Pancreas (tissue), 10 donors: ENCODE measurements at regions not wholly inside any gene's neighbourhood (a gene's known extent, or its start where the extent isn't known, plus 50 kb on each side); places are given as distances from the start of the nearest gene placed in this dataset.

Source experiments
- ATAC-seq, 4 donors: fragments of 200-7000 bp; cut with Tn5 transposase; one replicate each; pipeline versions ENCODE4 v1.8.0 to v1.9.1; 2020; ENCODE audit warnings: mild to moderate bottlenecking in 4 of 4, moderate library complexity in 4 of 4
- DNase-seq, 6 donors: peaks; one replicate each; pipeline ENCODE4 v3.0.0-alpha.2; 2020
- FAIRE-seq: peaks from 2 replicates; lab custom pipeline; 2012; peaks lifted over from hg19 to GRCh38; lab: Jason Lieb, UNC
- H3K27ac ChIP-seq, 4 donors: fragments of 200-600 bp; sonication (generic); 1 replicate in 3 of 4; 2 replicates in 1 of 4; pipeline versions ENCODE4 v1.5.0 to v1.8.0; 2020
- H3K27me3 ChIP-seq, 4 donors: fragments of 200-600 bp; one replicate each; pipeline ENCODE4 v1.8.0; 2021
- H3K36me3 ChIP-seq, 3 donors: fragments of 200-600 bp; sonication (generic) in 1 of 3; one replicate each; pipeline versions ENCODE4 v1.5.0 to v1.8.0; 2020 to 2021
- H3K4me1 ChIP-seq, 3 donors: fragments of 200-600 bp; one replicate each; pipeline ENCODE4 v1.8.0; 2021
- H3K4me3 ChIP-seq, 4 donors: fragments of 200-600 bp; sonication (generic) in 2 of 4; one replicate each; pipeline versions ENCODE4 v1.5.0 to v1.8.0; 2020 to 2021
- H3K9me3 ChIP-seq, 4 donors: fragments of 200-600 bp; one replicate each; pipeline ENCODE4 v1.8.0; 2021
- WGBS, 2 donors: extraction: QIAGEN DNeasy Blood & Tissue Kit; methylation state at CpG; one replicate each; pipeline ENCODE4 v1.1.7; 2013; 5-methylcytosine and 5-hydroxymethylcytosine counted together
- intact Hi-C, 3 donors: fragments of 100-400 bp; cut with DNase I; formaldehyde crosslinking; loops; one replicate each; pipeline versions ENCODE4 v1.11.1 to v1.14.2; 2022
- TF ChIP-seq, protein P1 (sequence below), 4 donors: fragments of 200-600 bp; sonication (generic) in 3 of 4; IDR thresholded peaks; one replicate each; pipeline versions ENCODE4 v1.5.0 to v1.8.0; 2021; ENCODE audit warnings: antibody characterized with exemption in 4 of 4
- donor health status: healthy with polysubstance abuse.
- donor health status: DM: no; HTN: no; CAD: no; lungs with moderate emphysema.
- donor health status: DM: no; HTN: no; CAD: no.
- donor health status: control.
- donor health status: control.
- donor health status: Bipolar disorder and iron deficiency.
- donor health status: DM: yes; HTN: yes; CAD: no.
- donor health status: DM: no; HTN: no; CAD: no.
- donor health status: DM: no; HTN: no; CAD: no.
- donor health status: DM: yes; HTN: yes; CAD: no.

DNA sequence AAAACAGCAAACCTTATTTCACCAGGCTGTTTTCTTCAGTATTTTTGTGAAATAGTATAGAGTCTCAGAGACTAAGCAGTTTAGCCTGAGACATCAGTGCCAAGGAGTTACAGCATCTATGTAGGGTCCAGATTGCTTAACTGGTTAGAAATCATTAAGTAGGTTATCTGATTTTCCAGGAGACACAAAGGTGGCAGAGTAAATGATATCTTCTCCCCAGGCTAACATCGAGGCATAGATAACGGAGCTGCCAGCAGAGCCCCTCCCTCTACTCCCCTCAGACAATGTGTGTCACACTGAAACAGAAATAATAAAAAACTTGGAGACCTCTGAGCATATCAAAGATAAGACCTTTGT lies 473.0 kb upstream of the CITED2 start:
- Histone ChIP-seq H3K4me3 (no peak overlapping the region), H3K27me3 (no peaks in the 10 kb centered on the region), H3K4me1 (peaks cover 0 to 4% (median 0%) of the 10 kb centered on the region in 3 donors), H3K9me3 (no peaks in the 10 kb centered on the region), H3K27ac (no peak overlapping the region), H3K36me3 (no peaks in the 10 kb centered on the region)
- FAIRE-seq (no peak), ATAC-seq (peak in 1 of 4 donors; percentile 27), DNase-seq (no peak)
- WGBS, 2 donors: 5 to 6% methylated on average over 2 of the region's 2 CpGs
- TF ChIP-seq, protein P1, sequence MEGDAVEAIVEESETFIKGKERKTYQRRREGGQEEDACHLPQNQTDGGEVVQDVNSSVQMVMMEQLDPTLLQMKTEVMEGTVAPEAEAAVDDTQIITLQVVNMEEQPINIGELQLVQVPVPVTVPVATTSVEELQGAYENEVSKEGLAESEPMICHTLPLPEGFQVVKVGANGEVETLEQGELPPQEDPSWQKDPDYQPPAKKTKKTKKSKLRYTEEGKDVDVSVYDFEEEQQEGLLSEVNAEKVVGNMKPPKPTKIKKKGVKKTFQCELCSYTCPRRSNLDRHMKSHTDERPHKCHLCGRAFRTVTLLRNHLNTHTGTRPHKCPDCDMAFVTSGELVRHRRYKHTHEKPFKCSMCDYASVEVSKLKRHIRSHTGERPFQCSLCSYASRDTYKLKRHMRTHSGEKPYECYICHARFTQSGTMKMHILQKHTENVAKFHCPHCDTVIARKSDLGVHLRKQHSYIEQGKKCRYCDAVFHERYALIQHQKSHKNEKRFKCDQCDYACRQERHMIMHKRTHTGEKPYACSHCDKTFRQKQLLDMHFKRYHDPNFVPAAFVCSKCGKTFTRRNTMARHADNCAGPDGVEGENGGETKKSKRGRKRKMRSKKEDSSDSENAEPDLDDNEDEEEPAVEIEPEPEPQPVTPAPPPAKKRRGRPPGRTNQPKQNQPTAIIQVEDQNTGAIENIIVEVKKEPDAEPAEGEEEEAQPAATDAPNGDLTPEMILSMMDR (IDR thresholded peaks at IDR 0.05): no peak
- intact Hi-C loops: no loop called here

DNA sequence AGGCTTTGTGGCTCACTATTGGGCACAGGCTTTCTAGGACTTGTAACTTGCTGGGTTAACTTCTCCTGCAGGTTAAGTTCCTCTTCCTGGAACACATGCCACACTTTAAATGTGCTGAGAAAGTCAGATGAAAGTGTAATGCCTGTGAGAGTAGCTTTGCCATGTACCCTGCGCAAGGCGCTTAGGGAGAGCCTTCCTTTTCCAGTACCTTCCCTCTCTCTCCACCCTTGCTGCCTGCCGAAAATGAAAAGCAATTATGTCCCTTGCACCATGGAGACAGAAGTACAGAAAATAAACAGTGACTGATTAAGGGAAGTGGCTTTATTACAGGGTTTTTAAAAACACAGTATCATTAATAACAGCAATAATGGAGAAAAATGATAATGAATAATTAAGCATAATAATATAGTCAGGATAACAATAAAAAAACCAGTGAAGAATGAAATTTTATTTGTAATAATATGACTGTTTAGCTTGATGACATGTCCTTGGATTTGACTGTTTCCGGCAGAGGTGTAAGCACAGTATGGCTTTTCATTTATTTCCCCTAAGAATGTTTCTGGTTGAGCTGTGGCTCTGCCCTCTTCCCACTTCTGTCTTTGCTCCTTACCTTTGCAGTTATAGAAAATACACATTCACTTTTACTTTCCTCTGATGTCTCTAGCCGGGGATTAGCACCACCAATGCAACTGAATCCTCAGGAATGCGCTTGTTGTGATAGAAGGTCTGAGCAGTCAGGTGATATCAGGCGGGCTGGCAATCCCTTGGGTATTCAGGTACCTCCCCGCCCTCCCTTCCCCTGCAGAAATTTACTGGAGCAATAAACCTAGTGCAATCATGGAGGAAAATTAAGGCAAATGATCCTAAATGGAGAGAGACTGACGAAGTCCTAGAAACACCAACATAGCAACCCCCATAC lies 472.3 kb upstream of the CITED2 start:
- TF ChIP-seq, protein P1 (IDR thresholded peaks at IDR 0.05): no peak
- no peaks in the 10 kb centered on the region for H3K9me3 ChIP-seq
- peaks cover 0 to 5% (median 4%) of the 10 kb centered on the region in 3 donors for H3K4me1 ChIP-seq
- WGBS, 2 donors: 61 to 63% methylated on average over 9 of the region's 9 CpGs
- intact Hi-C loops: no loop called here
- ATAC-seq: peak in 3 of 4 donors; percentile 74 to 86 (median 83)
- no peaks in the 10 kb centered on the region for H3K27me3 ChIP-seq
- no peak overlapping the region for H3K4me3 ChIP-seq
- no peak for FAIRE-seq
- no peaks in the 10 kb centered on the region for H3K36me3 ChIP-seq
- no peak for DNase-seq
- H3K27ac ChIP-seq: peak overlapping the region in 2 of 4 donors; percentile 35 to 46

DNA sequence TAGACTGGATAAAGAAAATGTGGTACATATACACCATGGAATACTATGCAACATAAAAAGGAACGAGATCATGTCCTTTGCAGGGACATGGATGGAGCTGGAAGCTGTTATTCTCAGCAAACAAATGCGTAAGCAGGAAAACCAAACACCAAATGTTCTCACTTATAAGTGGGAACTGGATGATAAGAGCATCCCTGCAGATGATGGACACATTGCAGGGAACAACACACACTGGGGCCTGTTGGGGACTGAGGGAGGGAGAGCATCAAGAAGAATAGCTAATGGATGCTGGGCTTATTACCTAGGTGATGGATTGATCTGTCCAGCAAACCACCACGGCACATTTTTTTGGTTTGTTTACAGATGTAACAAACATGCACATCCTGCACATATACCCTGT lies 470.5 kb upstream of the CITED2 start:
- Histone ChIP-seq H3K36me3 (no peaks in the 10 kb centered on the region), H3K27me3 (no peaks in the 10 kb centered on the region), H3K4me1 (peaks cover 0 to 7% (median 4%) of the 10 kb centered on the region in 3 donors), H3K9me3 (no peaks in the 10 kb centered on the region), H3K27ac (no peak overlapping the region), H3K4me3 (no peak overlapping the region)
- TF ChIP-seq, protein P1 (IDR thresholded peaks at IDR 0.05): no peak
- no peak for ATAC-seq
- intact Hi-C loops: no loop called here
- FAIRE-seq: no peak
- WGBS, 2 donors: 79 to 88% methylated on average over 3 of the region's 3 CpGs
- DNase-seq: no peak

DNA sequence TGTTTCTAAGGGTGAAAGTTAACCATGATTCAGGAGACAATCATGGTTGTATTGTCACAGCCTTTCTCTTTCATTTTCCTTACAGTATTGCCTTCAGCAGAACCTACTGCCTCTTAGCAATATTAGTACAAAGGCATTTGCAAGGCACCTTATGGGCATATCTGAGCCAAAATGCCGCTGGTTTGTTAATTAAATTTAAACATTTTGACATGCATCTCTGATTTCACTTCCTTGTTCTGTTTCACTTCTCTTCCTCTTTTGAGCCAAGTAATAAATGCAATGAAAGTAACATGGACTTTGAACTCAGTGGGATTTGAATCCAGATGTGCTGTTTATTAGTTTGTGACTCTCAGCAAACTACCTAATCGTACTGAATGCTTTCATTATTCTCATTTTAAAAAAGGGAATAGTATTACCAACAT lies 467.4 kb upstream of the CITED2 start:
- peak in 1 of 4 donors; percentile 27 for ATAC-seq

More for the DNA sequence above, 467.4 kb upstream of the CITED2 start:
- DNase-seq (no peak), FAIRE-seq (no peak)
- 20 to 30% methylated on average over 2 of the region's 2 CpGs for WGBS, 2 donors
- H3K4me1 ChIP-seq: peaks cover 0 to 7% (median 4%) of the 10 kb centered on the region in 3 donors
- H3K36me3 ChIP-seq: no peaks in the 10 kb centered on the region
- H3K4me3 ChIP-seq: no peak overlapping the region
- H3K9me3 ChIP-seq: no peaks in the 10 kb centered on the region
- TF ChIP-seq, protein P1 (IDR thresholded peaks at IDR 0.05): no peak
- peak overlapping the region in 1 of 4 donors; percentile 13 for H3K27ac ChIP-seq
- intact Hi-C loops: no loop called here
- no peaks in the 10 kb centered on the region for H3K27me3 ChIP-seq
